ENCODE measurements at regions not wholly inside any gene's neighbourhood (a gene's known extent, or its start where the extent isn't known, plus 50 kb on each side); places are given as distances from the start of the nearest gene placed in this dataset.
"Not testable (repeated sequence)": the region's sequence is repeated elsewhere in the genome, so short reads cannot be mapped to it uniquely, and the experiment has no call there.

DNA sequence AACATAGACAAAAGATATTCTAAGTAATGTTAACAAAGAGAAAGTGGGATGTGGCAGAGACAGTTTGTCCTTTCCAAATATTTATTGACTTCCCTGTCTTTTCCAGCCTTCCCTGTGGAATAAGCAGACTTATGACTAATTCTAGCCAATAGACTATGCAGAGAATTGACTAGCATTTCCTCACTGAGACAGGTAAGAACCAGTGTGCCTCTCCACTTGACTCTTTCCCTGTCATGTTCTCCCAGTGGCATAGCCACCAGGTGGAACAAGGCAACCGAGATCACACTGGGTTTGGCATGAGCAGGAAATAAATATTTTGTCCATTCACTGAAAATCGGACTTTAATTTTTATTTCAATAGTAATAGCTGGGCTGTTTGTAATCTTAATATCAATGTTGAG, 168.1 kb upstream of the CTAGE1 start:
- Histone ChIP-seq H3K4me1 (no peaks in the 10 kb centered on the region), H3K9me3 (no peaks in the 10 kb centered on the region), H3K27me3 (no peaks in the 10 kb centered on the region), H3K27ac (no peak overlapping the region), H3K36me3 (no peaks in the 10 kb centered on the region), H3K4me3 (no peak overlapping the region)
- ATAC-seq (no peak), DNase-seq (no peak)
- TF ChIP-seq, protein P1, sequence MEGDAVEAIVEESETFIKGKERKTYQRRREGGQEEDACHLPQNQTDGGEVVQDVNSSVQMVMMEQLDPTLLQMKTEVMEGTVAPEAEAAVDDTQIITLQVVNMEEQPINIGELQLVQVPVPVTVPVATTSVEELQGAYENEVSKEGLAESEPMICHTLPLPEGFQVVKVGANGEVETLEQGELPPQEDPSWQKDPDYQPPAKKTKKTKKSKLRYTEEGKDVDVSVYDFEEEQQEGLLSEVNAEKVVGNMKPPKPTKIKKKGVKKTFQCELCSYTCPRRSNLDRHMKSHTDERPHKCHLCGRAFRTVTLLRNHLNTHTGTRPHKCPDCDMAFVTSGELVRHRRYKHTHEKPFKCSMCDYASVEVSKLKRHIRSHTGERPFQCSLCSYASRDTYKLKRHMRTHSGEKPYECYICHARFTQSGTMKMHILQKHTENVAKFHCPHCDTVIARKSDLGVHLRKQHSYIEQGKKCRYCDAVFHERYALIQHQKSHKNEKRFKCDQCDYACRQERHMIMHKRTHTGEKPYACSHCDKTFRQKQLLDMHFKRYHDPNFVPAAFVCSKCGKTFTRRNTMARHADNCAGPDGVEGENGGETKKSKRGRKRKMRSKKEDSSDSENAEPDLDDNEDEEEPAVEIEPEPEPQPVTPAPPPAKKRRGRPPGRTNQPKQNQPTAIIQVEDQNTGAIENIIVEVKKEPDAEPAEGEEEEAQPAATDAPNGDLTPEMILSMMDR (IDR thresholded peaks at IDR 0.05), result no peak
- intact Hi-C loops (cut with DNase I), result no loop called here

DNA sequence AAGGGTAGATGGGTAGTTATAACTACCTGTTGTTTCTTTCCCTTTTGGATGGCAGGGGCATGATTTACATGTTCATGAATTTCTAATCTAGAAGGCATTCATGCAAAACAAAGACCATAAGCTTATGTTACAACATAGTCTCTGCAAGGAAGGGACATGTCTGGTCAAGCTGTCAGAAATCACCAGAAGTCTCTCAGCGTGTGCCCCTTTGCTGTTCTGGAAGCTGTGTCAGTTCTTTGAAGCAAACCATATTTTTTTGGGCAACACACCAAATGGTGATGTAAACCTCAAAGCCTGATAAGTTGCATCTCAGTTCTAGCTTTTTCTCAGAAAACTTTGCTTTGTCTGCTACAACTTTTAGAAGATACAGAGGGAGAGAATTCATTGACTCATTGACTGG, 173.5 kb upstream of the CTAGE1 start:
- H3K4me3 ChIP-seq, result no peak overlapping the region
- DNase-seq (peak in 1 of 4 donors; percentile 68), ATAC-seq (no peak)
- H3K27ac ChIP-seq, result no peak overlapping the region
- H3K9me3 ChIP-seq, result no peaks in the 10 kb centered on the region
- H3K4me1 ChIP-seq, result no peaks in the 10 kb centered on the region
- H3K27me3 ChIP-seq, result no peaks in the 10 kb centered on the region
- intact Hi-C loops (cut with DNase I), result no loop called here
- TF ChIP-seq, protein P1 (IDR thresholded peaks at IDR 0.05), result no peak
- H3K36me3 ChIP-seq, result no peaks in the 10 kb centered on the region

DNA sequence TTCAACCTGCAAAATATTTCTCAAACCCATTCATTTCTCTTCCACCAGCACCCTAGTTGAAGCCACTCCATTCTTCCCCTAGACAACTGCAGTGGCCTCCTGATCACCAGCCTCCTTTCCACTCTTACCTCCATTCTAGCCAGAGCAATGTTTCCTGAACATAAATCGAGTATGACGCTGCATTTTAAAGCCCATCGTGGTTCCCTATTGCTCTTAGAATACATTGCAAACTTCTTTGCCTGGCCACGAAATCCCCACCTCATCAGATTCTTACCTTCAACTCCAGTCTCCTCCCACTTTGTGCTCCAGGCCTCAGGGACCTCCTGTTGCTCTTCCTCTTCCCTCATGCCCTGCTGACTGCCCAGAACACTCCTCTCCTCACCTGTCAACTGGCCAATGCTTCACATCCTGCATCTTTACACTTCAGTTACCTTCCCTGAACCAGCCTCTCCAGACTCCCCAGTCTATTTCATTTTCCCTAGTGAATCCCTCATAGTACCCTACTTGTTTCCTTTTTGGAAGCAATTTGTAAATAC, 176.5 kb upstream of the CTAGE1 start:
- TF ChIP-seq, protein P1 (IDR thresholded peaks at IDR 0.05), result no peak
- no peak for DNase-seq
- intact Hi-C loops (cut with DNase I), result no loop called here
- no peak for ATAC-seq
- Histone ChIP-seq H3K27ac (no peak overlapping the region), H3K9me3 (no peaks in the 10 kb centered on the region), H3K27me3 (no peaks in the 10 kb centered on the region), H3K4me1 (no peaks in the 10 kb centered on the region), H3K4me3 (no peak overlapping the region), H3K36me3 (no peaks in the 10 kb centered on the region)

DNA sequence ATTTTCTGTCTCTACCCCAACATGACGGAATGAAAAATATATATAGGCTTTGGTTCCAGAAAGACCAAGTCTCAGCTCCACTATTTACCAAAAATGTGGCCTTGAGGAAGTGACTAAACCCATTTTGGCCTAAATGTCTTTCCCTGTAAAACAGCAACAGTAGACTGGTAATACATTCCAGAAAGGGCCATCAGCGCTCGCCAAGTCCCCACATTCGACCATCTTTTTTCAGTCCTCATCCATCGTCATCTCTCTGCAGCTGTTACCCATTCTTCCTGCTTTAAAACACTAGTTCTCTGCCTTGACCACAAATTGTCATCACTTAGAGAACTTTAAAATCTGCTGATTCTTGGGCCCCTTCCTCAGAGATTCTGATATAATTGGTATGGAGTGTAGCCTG, 183.8 kb upstream of the CTAGE1 start:
- Histone ChIP-seq H3K27ac (no peak overlapping the region), H3K27me3 (no peaks in the 10 kb centered on the region), H3K4me3 (no peak overlapping the region), H3K36me3 (no peaks in the 10 kb centered on the region), H3K9me3 (no peaks in the 10 kb centered on the region), H3K4me1 (no peaks in the 10 kb centered on the region)
- no peak for DNase-seq
- TF ChIP-seq, protein P1 (IDR thresholded peaks at IDR 0.05), result no peak
- no peak for ATAC-seq
- intact Hi-C loops (cut with DNase I), result no loop called here

DNA sequence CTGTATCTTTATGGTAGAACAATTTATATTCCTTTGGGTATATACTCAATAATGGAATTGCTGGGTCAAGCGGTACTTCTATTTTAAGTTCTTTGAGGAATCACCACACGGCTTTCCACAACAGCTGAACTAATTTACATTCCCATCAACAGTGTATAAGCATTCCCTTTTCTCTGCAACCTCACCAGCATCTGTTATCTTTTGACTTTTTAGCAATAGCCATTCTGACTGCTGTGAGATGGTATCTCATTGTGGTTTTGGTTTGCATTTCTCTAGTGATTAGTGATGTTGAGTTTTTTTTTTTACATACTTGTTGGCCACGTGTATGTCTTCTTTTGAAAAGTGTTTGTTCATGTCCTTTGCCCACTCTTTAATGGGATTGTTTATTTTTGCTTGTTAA, 184.7 kb upstream of the CTAGE1 start:
- H3K9me3 ChIP-seq; ATAC-seq; DNase-seq; H3K27ac ChIP-seq; H3K4me3 ChIP-seq; H3K4me1 ChIP-seq; H3K36me3 ChIP-seq; intact Hi-C loops (cut with DNase I); H3K27me3 ChIP-seq: not testable (repeated sequence)

DNA sequence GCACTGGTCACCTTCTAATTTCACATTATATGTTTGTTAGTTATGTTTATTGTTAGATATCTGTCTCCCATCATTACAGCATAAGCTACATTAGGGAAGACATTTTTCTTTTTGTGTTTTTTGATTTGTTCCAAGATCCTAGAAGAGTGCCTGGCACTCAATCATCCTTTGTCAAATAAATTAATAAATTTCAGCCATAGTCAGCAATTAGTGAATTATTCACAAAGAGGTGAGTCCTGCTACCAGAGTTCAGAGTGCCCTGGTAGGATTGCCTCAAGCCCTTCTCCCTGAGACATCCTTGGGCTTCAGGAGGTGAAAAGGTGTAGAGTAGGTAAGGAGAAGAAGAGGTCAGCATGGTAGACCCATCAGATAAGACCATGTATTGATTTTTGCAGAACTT, 186.2 kb upstream of the CTAGE1 start:
- intact Hi-C loops (cut with DNase I), result no loop called here
- ATAC-seq, result no peak
- H3K4me1 ChIP-seq, result peaks cover 0 to 8% of the 10 kb centered on the region in 2 donors
- no peaks in the 10 kb centered on the region for H3K36me3 ChIP-seq
- no peaks in the 10 kb centered on the region for H3K27me3 ChIP-seq
- TF ChIP-seq, protein P1 (IDR thresholded peaks at IDR 0.05), result no peak
- H3K4me3 ChIP-seq, result no peak overlapping the region
- no peak for DNase-seq
- peak overlapping the region in 1 of 2 donors; percentile 77 for H3K27ac ChIP-seq
- no peaks in the 10 kb centered on the region for H3K9me3 ChIP-seq
